ENCODE measurements at regions not wholly inside any gene's neighbourhood (a gene's known extent, or its start where the extent isn't known, plus 50 kb on each side); places are given as distances from the start of the nearest gene placed in this dataset.
A peak's percentile ranks its signal among the peaks of the same experiment; 100 is the strongest.
"Not testable (repeated sequence)": the region's sequence is repeated elsewhere in the genome, so short reads cannot be mapped to it uniquely, and the experiment has no call there.

- no peak for DNase-seq
These were observed 94.5 kb upstream of the RPS6KA2 start for GRCh38 chr6:166721576-166721975.

GRCh38 chr6:166720856-166721255 lies 93.8 kb upstream of the RPS6KA2 start:
- DNase-seq = no peak

- DNase-seq = no peak
These were observed 92.0 kb upstream of the RPS6KA2 start for GRCh38 chr6:166719019-166719418.

GRCh38 chr6:166718516-166718915 lies 91.5 kb upstream of the RPS6KA2 start:
- DNase-seq = no peak

GRCh38 chr6:166716910-166717617 lies 90.0 kb upstream of the RPS6KA2 start:
- no peak for DNase-seq

- DNase-seq = no peak
These were observed 88.9 kb upstream of the RPS6KA2 start for GRCh38 chr6:166715992-166716391.

GRCh38 chr6:166715065-166715464 lies 88.0 kb upstream of the RPS6KA2 start:
- no peak for DNase-seq

GRCh38 chr6:166714581-166714980 lies 87.5 kb upstream of the RPS6KA2 start:
- no peak for DNase-seq

GRCh38 chr6:166714187-166714510 lies 87.1 kb upstream of the RPS6KA2 start:
- DNase-seq = no peak

GRCh38 chr6:166713434-166714186 lies 86.6 kb upstream of the RPS6KA2 start:
- DNase-seq = no peak

GRCh38 chr6:166712286-166713228 lies 85.5 kb upstream of the RPS6KA2 start:
- DNase-seq = no peak

- peak; percentile 4 for DNase-seq
These were observed 83.0 kb upstream of the RPS6KA2 start for GRCh38 chr6:166710084-166710483.

GRCh38 chr6:166708460-166708859 lies 81.4 kb upstream of the RPS6KA2 start:
- no peak for DNase-seq

GRCh38 chr6:166707045-166707444 lies 80.0 kb upstream of the RPS6KA2 start:
- peak; percentile 16 for DNase-seq

GRCh38 chr6:166705069-166705468 lies 78.0 kb upstream of the RPS6KA2 start:
- DNase-seq = no peak

GRCh38 chr6:166704171-166704570 lies 77.1 kb upstream of the RPS6KA2 start:
- no peak for DNase-seq

GRCh38 chr6:166703149-166703710 lies 76.2 kb upstream of the RPS6KA2 start:
- DNase-seq = no peak

GRCh38 chr6:166701424-166701823 lies 74.4 kb upstream of the RPS6KA2 start:
- DNase-seq = not testable (repeated sequence)

- DNase-seq = not testable (repeated sequence)
These were observed 73.8 kb upstream of the RPS6KA2 start for GRCh38 chr6:166700871-166701270.

GRCh38 chr6:166697113-166697512 lies 70.1 kb upstream of the RPS6KA2 start:
- DNase-seq = no peak

- DNase-seq = no peak
These were observed 66.8 kb upstream of the RPS6KA2 start for GRCh38 chr6:166693880-166694279.

GRCh38 chr6:166692723-166693302 lies 65.8 kb upstream of the RPS6KA2 start:
- no peak for DNase-seq
